Ovary (tissue), 3 donors: ENCODE measurements at regions not wholly inside any gene's neighbourhood (a gene's known extent, or its start where the extent isn't known, plus 50 kb on each side); places are given as distances from the start of the nearest gene placed in this dataset.

Source experiments
- CTCF ChIP-seq, 3 donors: fragments of 450-650 bp in 2 of 3; fragments of 200-600 bp in 1 of 3; IDR thresholded peaks; one replicate each; pipeline versions ENCODE4 v1.5.1 to v1.8.0; 2016 to 2022; ENCODE audit warnings: antibody characterized with exemption in 3 of 3, mild to moderate bottlenecking in 1 of 3
- EP300 ChIP-seq: sonication (generic); formaldehyde crosslinking; IDR thresholded peaks from one replicate; pipeline ENCODE4 v1.6.1; 2017; ENCODE audit warnings: antibody characterized with exemption
- POLR2A ChIP-seq: fragments of 450-650 bp; IDR thresholded peaks from one replicate; pipeline ENCODE4 v1.6.1; 2017; ENCODE audit warnings: antibody characterized with exemption, mild to moderate bottlenecking, moderate library complexity
- donor health status: DM: no; HTN: no; CAD: no.

GRCh38 chr14:106044515-106044914, 518.1 kb downstream of the TMEM121 start:
- TF ChIP-seq CTCF (IDR thresholded peaks at IDR 0.05), result no peak
- TF ChIP-seq POLR2A, result no peak
- TF ChIP-seq EP300, result no peak
